ENCODE measurements at regions not wholly inside any gene's neighbourhood (a gene's known extent, or its start where the extent isn't known, plus 50 kb on each side); places are given as distances from the start of the nearest gene placed in this dataset.

DNA sequence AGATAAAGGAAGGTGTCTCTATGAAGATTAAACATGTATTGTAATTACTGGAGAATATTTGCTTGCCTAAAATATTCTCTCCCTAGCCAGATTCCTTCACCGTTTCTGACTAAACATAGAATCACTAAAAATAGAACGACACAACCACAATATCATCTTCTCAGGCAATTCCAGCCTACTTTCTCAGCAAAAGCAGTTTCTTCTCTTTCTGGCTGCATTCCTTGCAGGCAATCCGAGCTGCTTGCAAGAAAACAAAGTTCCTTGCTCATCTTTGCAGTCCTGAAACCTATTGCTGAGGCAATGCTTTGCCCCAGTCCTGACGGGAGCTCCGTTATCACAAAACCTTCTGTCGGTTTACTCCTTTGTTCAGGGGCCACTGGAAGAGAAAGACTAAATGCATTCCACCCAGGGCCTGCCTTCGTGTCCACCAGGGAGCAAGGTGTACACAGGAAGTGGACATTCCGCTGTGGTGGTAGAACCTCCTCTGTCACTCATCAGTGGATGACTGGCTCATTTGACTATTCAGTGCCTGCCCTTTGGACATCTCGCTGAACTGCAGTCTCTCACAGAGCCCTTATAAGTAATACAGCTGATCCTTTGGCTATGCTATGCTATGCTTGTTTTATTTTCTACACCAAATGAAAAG, 239.2 kb upstream of the DOK6 start:
- TF ChIP-seq CTCF (IDR thresholded peaks at IDR 0.05; ENCODE audit: borderline replicate concordance, extremely low read depth, low read length, poor library complexity, severe bottlenecking) (no peak), EZH2 (IDR thresholded peaks at IDR 0.05; ENCODE audit: borderline replicate concordance, low read depth, low read length, severe bottlenecking) (no peak)
- Histone ChIP-seq H3K27me3 (ENCODE audit: insufficient read depth, low read length, poor library complexity) (no peaks in the 10 kb centered on the region), H3K79me2 (ENCODE audit: insufficient read depth, low read length) (no peaks in the 10 kb centered on the region), H3K4me3 (ENCODE audit: low read depth in 1 of 2, low read length in 2 of 2) (no peak overlapping the region), H3K9me3 (ENCODE audit: insufficient read depth, low read length, severe bottlenecking) (no peaks in the 10 kb centered on the region), H3K4me2 (ENCODE audit: insufficient read depth, low read length) (no peak overlapping the region), H3K9ac (ENCODE audit: low read depth, low read length) (no peak overlapping the region), H4K20me1 (ENCODE audit: insufficient read depth, low read length) (no peaks in the 10 kb centered on the region), H2AFZ (ENCODE audit: low read depth, low read length) (no peak overlapping the region), H3K4me1 (ENCODE audit: insufficient read depth, low read length) (no peaks in the 10 kb centered on the region), H3K27ac (ENCODE audit: low read length) (no peak overlapping the region), H3K36me3 (ENCODE audit: insufficient read depth, low read length) (no peaks in the 10 kb centered on the region)
- DNase-seq, result no peak
- no peak for ATAC-seq (ENCODE audit: insufficient read depth, low read depth)

DNA sequence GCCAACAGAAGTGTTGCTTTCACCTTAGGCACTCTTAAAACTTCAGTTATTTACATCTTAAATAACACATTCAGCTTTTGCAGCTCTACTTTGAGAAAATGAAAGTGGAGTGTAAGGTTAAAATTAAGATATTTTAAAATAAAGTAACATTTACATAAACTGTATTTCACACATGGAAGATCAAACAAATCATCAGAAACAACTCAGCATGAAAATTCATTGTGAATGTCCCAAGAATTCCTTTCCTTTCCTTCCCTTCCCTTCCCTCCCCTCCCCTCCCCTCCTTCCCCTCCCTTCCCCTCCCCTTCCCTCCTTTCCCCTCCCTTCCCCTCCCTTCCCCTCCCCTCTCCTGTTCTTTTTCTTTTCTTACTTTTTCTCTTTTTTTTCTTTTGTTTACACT, 238.0 kb upstream of the DOK6 start:
- Histone ChIP-seq H3K27me3 (ENCODE audit: insufficient read depth, low read length, poor library complexity) (no peaks in the 10 kb centered on the region), H3K36me3 (ENCODE audit: insufficient read depth, low read length) (no peaks in the 10 kb centered on the region), H3K79me2 (ENCODE audit: insufficient read depth, low read length) (no peaks in the 10 kb centered on the region), H3K9ac (ENCODE audit: low read depth, low read length) (no peak overlapping the region), H3K9me3 (ENCODE audit: insufficient read depth, low read length, severe bottlenecking) (no peaks in the 10 kb centered on the region), H3K27ac (ENCODE audit: low read length) (no peak overlapping the region), H3K4me2 (ENCODE audit: insufficient read depth, low read length) (no peak overlapping the region), H2AFZ (ENCODE audit: low read depth, low read length) (no peak overlapping the region), H3K4me3 (ENCODE audit: low read depth in 1 of 2, low read length in 2 of 2) (no peak overlapping the region), H3K4me1 (ENCODE audit: insufficient read depth, low read length) (no peaks in the 10 kb centered on the region), H4K20me1 (ENCODE audit: insufficient read depth, low read length) (no peaks in the 10 kb centered on the region)
- ATAC-seq (ENCODE audit: insufficient read depth, low read depth) (no peak), DNase-seq (no peak)
- TF ChIP-seq EZH2 (IDR thresholded peaks at IDR 0.05; ENCODE audit: borderline replicate concordance, low read depth, low read length, severe bottlenecking) (no peak), CTCF (IDR thresholded peaks at IDR 0.05; ENCODE audit: borderline replicate concordance, extremely low read depth, low read length, poor library complexity, severe bottlenecking) (no peak)

GRCh38 chr18:69172046-69172445, 228.6 kb upstream of the DOK6 start:
- Histone ChIP-seq H3K4me3 (ENCODE audit: low read depth in 1 of 2, low read length in 2 of 2) (no peak overlapping the region), H3K9me3 (ENCODE audit: insufficient read depth, low read length, severe bottlenecking) (no peaks in the 10 kb centered on the region), H3K36me3 (ENCODE audit: insufficient read depth, low read length) (no peaks in the 10 kb centered on the region), H4K20me1 (ENCODE audit: insufficient read depth, low read length) (no peaks in the 10 kb centered on the region), H3K9ac (ENCODE audit: low read depth, low read length) (no peak overlapping the region), H2AFZ (ENCODE audit: low read depth, low read length) (no peak overlapping the region), H3K4me1 (ENCODE audit: insufficient read depth, low read length) (no peaks in the 10 kb centered on the region), H3K27ac (ENCODE audit: low read length) (no peak overlapping the region), H3K27me3 (ENCODE audit: insufficient read depth, low read length, poor library complexity) (no peaks in the 10 kb centered on the region), H3K4me2 (ENCODE audit: insufficient read depth, low read length) (no peak overlapping the region), H3K79me2 (ENCODE audit: insufficient read depth, low read length) (no peaks in the 10 kb centered on the region)
- TF ChIP-seq EZH2 (IDR thresholded peaks at IDR 0.05; ENCODE audit: borderline replicate concordance, low read depth, low read length, severe bottlenecking) (no peak), CTCF (IDR thresholded peaks at IDR 0.05; ENCODE audit: borderline replicate concordance, extremely low read depth, low read length, poor library complexity, severe bottlenecking) (no peak)
- DNase-seq (no peak), ATAC-seq (ENCODE audit: insufficient read depth, low read depth) (no peak)
